NB4 (cell line): ENCODE measurements at regions not wholly inside any gene's neighbourhood (a gene's known extent, or its start where the extent isn't known, plus 50 kb on each side); places are given as distances from the start of the nearest gene placed in this dataset.

Experiments
- CTCF ChIP-seq: IDR thresholded peaks from one replicate; pipeline ENCODE4 v1.5.1; 2012; ENCODE audit warnings: low read depth, low read length
- POLR2A ChIP-seq: IDR thresholded peaks from 2 replicates; pipeline ENCODE4 v1.6.1; 2011; ENCODE audit warnings: mild to moderate bottlenecking; ENCODE audit not compliant: insufficient read length; ENCODE audit errors: extremely low read depth

- TF ChIP-seq CTCF (no peak), POLR2A (no peak)
Measured at GRCh38 chr9:101930783-101931182, 192.3 kb upstream of the GRIN3A start.
